ENCODE measurements at regions not wholly inside any gene's neighbourhood (a gene's known extent, or its start where the extent isn't known, plus 50 kb on each side); places are given as distances from the start of the nearest gene placed in this dataset.
"Not testable (repeated sequence)": the region's sequence is repeated elsewhere in the genome, so short reads cannot be mapped to it uniquely, and the experiment has no call there.

GRCh38 chr1:182191381-182192115, 130.0 kb upstream of the ZNF648 start:
- DNase-seq = no peak

DNA sequence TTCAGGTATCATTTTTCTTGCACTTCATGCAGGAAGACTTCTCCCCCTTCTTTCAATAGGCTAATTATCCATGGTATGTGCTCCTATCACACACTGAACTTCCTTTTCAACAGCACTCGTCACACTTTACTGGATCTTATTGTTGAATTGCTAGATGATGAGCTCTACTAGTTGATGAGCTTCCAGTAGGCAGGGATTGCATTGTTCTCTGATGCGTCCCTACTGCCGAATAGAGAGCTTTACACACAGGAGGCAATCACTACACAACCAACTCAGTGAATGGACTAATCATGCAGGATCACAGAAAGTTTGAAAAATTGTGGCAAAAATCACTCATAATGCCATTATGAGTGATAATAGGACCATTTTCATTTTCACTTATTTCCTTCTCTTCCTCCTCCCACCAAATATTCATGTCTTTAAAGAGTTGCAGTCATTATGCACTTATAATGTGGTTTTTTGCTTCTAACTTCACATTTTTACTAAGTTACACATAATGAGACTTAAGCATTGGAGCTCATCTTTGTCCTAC, 128.1 kb upstream of the ZNF648 start:
- no peak for DNase-seq

DNA sequence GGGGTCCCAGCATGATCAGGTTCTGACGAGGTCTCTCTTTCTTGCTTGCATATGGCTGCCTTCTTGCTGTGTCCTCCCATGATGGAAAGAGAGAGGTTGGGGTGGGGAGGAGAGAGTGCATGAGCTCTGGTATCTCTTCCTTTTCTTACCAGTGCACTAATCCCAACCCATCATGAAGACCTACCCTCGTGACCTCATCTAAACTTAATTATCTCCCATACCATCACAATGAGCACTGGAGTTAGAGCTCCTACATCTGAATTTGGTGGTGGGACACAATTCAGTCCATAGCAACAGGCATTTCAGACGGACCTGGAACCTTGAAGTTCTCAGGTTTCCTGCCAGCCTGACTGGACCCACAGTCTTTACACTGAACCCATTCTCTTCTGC, 125.2 kb upstream of the ZNF648 start:
- no peak for DNase-seq

GRCh38 chr1:182185842-182186756, 124.6 kb upstream of the ZNF648 start:
- DNase-seq = no peak

DNA sequence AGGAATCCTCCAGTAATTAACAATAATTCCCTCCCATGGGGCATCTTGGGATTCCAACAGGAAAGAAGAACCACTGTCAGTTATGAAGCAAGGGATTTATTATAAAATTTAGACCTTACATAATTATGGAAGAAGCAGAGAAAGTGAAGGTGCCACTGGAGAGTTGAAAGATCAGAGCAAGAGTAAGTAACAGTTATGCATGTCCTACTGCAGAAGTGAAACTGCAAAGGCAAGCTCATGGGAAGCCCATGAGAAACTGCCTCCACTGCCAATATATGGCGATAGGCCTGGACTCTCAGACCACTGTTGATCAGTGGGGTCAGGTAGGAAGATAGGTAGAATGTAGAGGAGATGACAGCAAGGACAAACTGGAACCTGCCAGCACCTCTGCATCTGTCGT, 123.6 kb upstream of the ZNF648 start:
- no peak for DNase-seq

GRCh38 chr1:182183606-182184005, 122.1 kb upstream of the ZNF648 start:
- DNase-seq = no peak

DNA sequence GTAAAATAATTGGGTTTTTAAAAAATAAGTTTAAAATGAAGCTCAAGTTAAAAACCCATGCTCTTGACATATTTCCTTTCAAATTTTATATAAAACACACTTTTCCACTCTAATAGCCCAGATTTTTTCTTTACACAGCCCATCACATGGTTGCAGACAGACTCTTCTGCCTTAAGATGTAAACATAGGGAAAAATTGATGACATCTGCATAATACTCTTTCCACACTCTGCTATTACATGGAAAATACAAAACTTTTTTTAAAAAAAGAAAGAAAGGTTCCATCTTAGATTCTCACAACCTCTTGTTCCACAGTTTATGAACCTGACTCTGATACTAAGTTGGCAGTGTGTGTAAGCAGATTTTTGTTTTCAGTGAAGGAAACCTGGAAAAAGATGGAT, 120.8 kb upstream of the ZNF648 start:
- no peak for DNase-seq

GRCh38 chr1:182181167-182181572, 119.7 kb upstream of the ZNF648 start:
- DNase-seq = no peak

DNA sequence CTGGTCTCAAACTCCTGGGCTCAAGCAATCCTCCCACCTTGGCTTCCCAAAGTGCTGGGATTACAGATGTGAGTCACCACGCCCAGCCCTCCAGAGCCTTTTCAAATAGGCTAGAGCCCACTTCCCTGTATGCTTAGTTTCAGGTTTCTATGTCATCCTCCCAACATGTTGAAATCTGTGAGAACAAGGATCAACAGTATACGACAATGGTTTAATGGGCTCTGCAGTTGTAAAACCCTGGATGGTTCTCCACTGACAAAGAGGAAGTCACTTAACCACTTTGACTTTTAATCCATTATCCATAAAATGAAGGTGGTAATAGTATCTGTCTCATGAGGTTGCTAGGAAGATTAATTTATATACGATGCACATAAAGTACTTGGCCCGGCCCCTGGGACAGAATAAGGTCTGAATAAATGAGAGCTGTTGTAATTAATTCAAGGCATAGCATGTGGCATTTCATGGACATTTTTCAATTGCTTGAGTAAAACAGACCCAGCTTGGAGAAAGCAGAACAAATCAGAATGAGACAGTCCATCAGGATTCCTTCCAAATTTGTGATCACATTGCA, 113.9 kb upstream of the ZNF648 start:
- peak; percentile 84 for DNase-seq

DNA sequence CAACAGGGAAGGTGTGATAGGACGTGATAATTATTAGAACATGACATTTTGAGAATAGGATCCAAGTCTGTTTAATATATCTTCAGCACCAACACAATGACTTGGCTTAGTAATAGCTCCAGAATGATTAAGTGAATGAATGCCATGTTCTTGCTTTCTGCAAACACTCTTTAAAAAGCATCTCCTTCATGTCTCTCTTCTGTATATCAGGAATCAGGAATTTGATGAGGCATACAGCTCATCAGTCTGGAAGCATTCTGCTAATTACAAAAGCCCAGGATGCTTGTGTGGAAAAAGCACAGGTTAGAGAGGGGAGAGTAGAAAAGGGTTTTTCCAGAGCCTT, 113.0 kb upstream of the ZNF648 start:
- no peak for DNase-seq

DNA sequence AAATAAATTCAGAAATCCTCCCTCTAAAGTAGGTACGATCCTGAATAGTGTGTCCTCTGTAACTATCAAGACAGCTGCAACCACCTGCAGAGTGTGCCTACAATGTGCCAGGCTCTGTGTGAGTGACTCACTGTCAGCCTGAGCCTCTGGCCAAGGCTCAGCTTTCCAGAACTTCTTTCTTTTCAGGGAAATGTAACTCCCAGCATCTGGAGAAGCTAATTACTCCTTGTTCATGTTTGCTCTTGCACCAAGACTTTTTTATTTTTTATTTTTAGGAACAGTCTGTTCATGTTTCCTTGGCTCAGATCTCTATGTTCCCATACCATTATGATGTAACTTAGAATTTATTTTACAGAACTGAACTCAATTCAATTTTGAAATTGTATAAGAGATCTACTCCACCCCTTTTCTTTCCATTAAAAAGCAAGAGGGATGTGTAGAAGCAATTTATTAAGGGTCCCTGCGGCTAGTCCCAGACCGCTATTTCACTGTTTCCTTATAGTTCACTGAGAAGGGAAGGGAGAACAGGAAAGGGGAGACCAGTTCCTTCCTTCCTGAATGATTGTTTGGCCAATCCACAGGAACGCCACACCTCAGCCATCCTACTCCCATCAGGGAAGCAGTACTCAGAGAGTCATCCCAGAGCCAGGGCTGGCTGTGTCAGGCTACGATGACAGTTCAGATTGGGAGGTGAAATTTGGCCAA, 112.4 kb upstream of the ZNF648 start:
- DNase-seq = no peak

- DNase-seq = no peak
These were observed 111.2 kb upstream of the ZNF648 start for GRCh38 chr1:182172699-182173098.

DNA sequence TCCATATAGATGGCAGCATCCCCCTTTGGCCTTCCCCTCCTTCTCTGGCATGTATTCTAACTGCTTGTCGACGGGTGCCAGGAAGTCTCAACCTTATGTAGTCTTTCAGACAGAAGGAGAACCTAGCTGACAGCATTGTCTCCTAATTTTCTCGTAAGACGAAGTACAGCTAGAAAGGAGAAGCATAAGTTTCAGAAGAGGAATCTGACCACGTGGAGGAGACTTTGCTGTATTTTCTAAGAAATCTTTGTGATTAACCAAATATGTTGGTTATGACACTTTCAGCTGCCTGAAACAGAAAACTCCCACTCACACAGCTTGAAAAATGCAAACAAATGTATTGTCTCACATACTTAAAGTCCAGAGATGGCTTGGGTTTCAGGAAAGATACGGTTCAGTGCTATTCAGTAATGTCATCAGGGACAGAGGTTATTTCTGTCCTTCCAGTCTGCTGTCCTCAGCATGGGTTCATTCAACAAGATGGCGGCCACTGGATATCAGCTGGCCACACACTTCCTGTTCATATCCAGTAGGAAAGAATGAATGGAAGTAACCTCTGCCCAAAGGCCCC, 109.5 kb upstream of the ZNF648 start:
- DNase-seq = no peak

DNA sequence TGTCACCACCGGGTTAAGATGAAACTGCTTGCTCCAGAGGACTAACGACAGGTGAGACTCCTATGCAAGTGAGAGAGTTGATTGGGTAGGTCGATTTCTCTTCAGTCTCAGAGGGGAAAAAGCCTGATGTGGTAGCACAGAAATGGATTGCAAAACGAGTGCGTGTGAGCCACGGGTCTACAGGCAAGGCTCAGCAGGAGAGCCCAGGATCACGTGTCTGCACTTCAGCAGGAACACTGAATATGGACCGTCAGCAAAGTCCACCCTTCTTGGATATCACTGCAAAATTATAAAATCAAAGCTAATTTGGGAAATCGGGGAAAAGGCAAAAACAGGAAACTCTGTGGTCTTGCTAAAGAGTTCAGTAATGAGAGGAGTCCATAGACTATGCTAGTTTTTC, 107.7 kb upstream of the ZNF648 start:
- no peak for DNase-seq

GRCh38 chr1:182166750-182167149, 105.2 kb upstream of the ZNF648 start:
- DNase-seq = no peak

GRCh38 chr1:182166321-182166720, 104.8 kb upstream of the ZNF648 start:
- no peak for DNase-seq

- DNase-seq = no peak
These were observed 102.8 kb upstream of the ZNF648 start for GRCh38 chr1:182164273-182164672.

GRCh38 chr1:182163821-182164223, 102.3 kb upstream of the ZNF648 start:
- DNase-seq = no peak

DNA sequence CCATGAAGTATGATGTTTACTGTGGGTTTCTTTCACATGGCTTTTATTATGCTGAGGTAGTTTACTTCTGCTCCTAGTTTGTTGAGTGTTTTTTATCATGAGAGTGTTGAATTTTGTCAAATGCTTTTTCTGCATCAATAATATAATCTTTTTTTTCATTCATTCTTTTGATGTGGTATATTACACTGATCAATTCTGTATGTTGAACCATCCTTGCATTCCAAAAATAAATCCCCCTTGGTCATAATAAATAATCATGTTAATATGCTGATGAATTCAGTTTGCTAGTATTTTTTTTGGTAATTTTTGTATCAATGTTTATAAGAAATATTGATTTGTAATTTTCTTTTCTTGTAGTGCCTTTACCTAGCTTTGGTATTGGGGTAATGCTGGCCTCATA, 97.9 kb upstream of the ZNF648 start:
- no peak for DNase-seq

- DNase-seq = no peak
These were observed 95.7 kb upstream of the ZNF648 start for GRCh38 chr1:182157187-182157586.

DNA sequence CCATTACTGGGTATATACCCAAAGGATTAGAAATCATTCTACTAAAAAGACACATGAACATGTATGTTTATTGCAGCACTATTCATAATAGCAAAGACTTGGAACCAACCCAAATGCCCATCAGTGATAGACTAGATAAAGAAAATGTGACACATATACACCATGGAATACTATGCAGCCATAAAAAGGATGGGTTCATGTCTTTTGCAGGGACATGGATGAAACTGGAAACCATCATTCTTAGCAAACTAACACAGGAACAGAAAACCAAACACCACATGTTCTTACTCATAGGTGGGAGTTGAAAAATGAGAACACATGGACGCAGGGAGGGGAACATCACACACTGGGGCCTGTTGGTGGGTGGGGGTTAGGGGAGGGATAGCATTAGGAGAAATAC, 92.9 kb upstream of the ZNF648 start:
- not testable (repeated sequence) for DNase-seq

- no peak for DNase-seq
These were observed 88.0 kb upstream of the ZNF648 start for GRCh38 chr1:182149411-182149965.

All from NCI-H1436 treated with DMSO at 0.1 percent for 48 hours (cell line).